ENCODE measurements at regions not wholly inside any gene's neighbourhood (a gene's known extent, or its start where the extent isn't known, plus 50 kb on each side); places are given as distances from the start of the nearest gene placed in this dataset.

- no peak for TF ChIP-seq POLR2A (IDR thresholded peaks at IDR 0.05)
- TF ChIP-seq, protein P1, sequence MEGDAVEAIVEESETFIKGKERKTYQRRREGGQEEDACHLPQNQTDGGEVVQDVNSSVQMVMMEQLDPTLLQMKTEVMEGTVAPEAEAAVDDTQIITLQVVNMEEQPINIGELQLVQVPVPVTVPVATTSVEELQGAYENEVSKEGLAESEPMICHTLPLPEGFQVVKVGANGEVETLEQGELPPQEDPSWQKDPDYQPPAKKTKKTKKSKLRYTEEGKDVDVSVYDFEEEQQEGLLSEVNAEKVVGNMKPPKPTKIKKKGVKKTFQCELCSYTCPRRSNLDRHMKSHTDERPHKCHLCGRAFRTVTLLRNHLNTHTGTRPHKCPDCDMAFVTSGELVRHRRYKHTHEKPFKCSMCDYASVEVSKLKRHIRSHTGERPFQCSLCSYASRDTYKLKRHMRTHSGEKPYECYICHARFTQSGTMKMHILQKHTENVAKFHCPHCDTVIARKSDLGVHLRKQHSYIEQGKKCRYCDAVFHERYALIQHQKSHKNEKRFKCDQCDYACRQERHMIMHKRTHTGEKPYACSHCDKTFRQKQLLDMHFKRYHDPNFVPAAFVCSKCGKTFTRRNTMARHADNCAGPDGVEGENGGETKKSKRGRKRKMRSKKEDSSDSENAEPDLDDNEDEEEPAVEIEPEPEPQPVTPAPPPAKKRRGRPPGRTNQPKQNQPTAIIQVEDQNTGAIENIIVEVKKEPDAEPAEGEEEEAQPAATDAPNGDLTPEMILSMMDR (IDR thresholded peaks at IDR 0.05) = no peak
These were observed 738.8 kb upstream of the POT1 start for GRCh38 chr7:125668321-125668993.
